Gastrocnemius medialis (tissue), 4 donors: ENCODE measurements at regions not wholly inside any gene's neighbourhood (a gene's known extent, or its start where the extent isn't known, plus 50 kb on each side); places are given as distances from the start of the nearest gene placed in this dataset.

Experiments
- ATAC-seq, 2 donors: fragments of 150-250 bp; one replicate each; pipeline ENCODE4 v1.9.1; 2016
- DNase-seq, 2 donors: peaks; one replicate each; pipeline ENCODE4 v3.0.0-alpha.2; 2019
- H3K27ac ChIP-seq, 4 donors: fragments of 200-600 bp; sonication (generic); 1 replicate in 1 of 4; 2 replicates in 3 of 4; pipeline ENCODE4 v1.5.1; 2016 to 2018; ENCODE audit warnings: mild to moderate bottlenecking in 2 of 4, moderate library complexity in 1 of 4
- H3K27me3 ChIP-seq, 3 donors: fragments of 200-600 bp; sonication (generic) in 2 of 3; 1 replicate in 1 of 3; 2 replicates in 2 of 3; pipeline versions ENCODE4 v1.5.1 to v1.6.0; 2016 to 2019; ENCODE audit warnings: mild to moderate bottlenecking in 1 of 3, moderate library complexity in 1 of 3
- H3K36me3 ChIP-seq, 2 donors: fragments of 200-600 bp; sonication (generic) in 1 of 2; one replicate each; pipeline ENCODE4 v1.5.1; 2017 to 2018
- H3K4me1 ChIP-seq, 2 donors: fragments of 200-600 bp; sonication (generic) in 1 of 2; one replicate each; pipeline ENCODE4 v1.5.1; 2016 to 2017; ENCODE audit warnings: mild to moderate bottlenecking in 2 of 2
- H3K4me3 ChIP-seq, 4 donors: fragments of 200-600 bp; sonication (generic) in 3 of 4; 1 replicate in 1 of 4; 2 replicates in 3 of 4; pipeline ENCODE4 v1.5.1; 2016 to 2019; ENCODE audit warnings: mild to moderate bottlenecking in 2 of 4
- H3K9me3 ChIP-seq, 3 donors: fragments of 200-600 bp; sonication (generic) in 2 of 3; 1 replicate in 1 of 3; 2 replicates in 2 of 3; pipeline ENCODE4 v1.5.1; 2016 to 2019
- CTCF ChIP-seq, 5 experiments: fragments of 450-650 bp in 3 of 5; fragments of 200-600 bp in 2 of 5; sonication (generic) in 2 of 5; IDR thresholded peaks in 4 of 5; conservative IDR thresholded peaks in 1 of 5; 1 replicate in 4 of 5; 2 replicates in 1 of 5; pipeline ENCODE4 v1.5.1; 2016 to 2019; ENCODE audit warnings: antibody characterized with exemption in 5 of 5, mild to moderate bottlenecking in 3 of 5, moderate library complexity in 3 of 5
- POLR2A ChIP-seq, 2 donors: fragments of 450-650 bp; IDR thresholded peaks; one replicate each; pipeline ENCODE4 v1.6.1; 2017; ENCODE audit warnings: antibody characterized with exemption in 2 of 2, mild to moderate bottlenecking in 2 of 2, moderate library complexity in 2 of 2
- in situ Hi-C, 4 donors: fragments of 200-750 bp; cut with MboI; loops; one replicate each; pipeline versions ENCODE4 v1.15.0 to v1.8.0; 2017; ENCODE audit warnings: low sequenced_read_pairs in 4 of 4
- intact Hi-C: fragments of 100-400 bp; cut with DNase I; formaldehyde crosslinking; loops from one replicate; pipeline ENCODE4 v1.15.1; 2023; ENCODE audit warnings: low total_unique reads

- no peak for DNase-seq
- no peak for TF ChIP-seq CTCF (IDR thresholded peaks at IDR 0.05 in 4 of 5, conservative IDR thresholded peaks at IDR 0.05 in 1 of 5)
- no peak for TF ChIP-seq POLR2A (IDR thresholded peaks at IDR 0.05)
- Histone ChIP-seq H3K27ac (no peak overlapping the region), H3K4me3 (no peak overlapping the region), H3K9me3 (no peaks in the 10 kb centered on the region), H3K36me3 (no peaks in the 10 kb centered on the region), H3K4me1 (no peaks in the 10 kb centered on the region), H3K27me3 (no peaks in the 10 kb centered on the region)
- no peak for ATAC-seq
- in situ Hi-C loops (no loop called here), intact Hi-C loops (no loop called here)
Observed at GRCh38 chr2:157182204-157182709, 75.2 kb upstream of the GALNT5 start.

- in situ Hi-C loops = no loop called here
- no peaks in the 10 kb centered on the region for H3K4me1 ChIP-seq
- H3K9me3 ChIP-seq = no peaks in the 10 kb centered on the region
- no peaks in the 10 kb centered on the region for H3K36me3 ChIP-seq
- TF ChIP-seq POLR2A (IDR thresholded peaks at IDR 0.05) = no peak
- TF ChIP-seq CTCF (IDR thresholded peaks at IDR 0.05 in 4 of 5, conservative IDR thresholded peaks at IDR 0.05 in 1 of 5) = no peak
- no peaks in the 10 kb centered on the region for H3K27me3 ChIP-seq
- no peak overlapping the region for H3K4me3 ChIP-seq
- H3K27ac ChIP-seq = no peak overlapping the region
- no peak for ATAC-seq
- intact Hi-C loops = no loop called here
- DNase-seq = no peak
Observed at GRCh38 chr2:157182834-157183396, 74.6 kb upstream of the GALNT5 start.

- TF ChIP-seq CTCF (IDR thresholded peaks at IDR 0.05 in 4 of 5, conservative IDR thresholded peaks at IDR 0.05 in 1 of 5) (no peak), POLR2A (IDR thresholded peaks at IDR 0.05) (no peak)
- Histone ChIP-seq H3K9me3 (no peaks in the 10 kb centered on the region), H3K36me3 (no peaks in the 10 kb centered on the region), H3K4me3 (no peak overlapping the region), H3K27me3 (no peaks in the 10 kb centered on the region), H3K27ac (no peak overlapping the region), H3K4me1 (no peaks in the 10 kb centered on the region)
- in situ Hi-C loops = no loop called here
- intact Hi-C loops = no loop called here
- DNase-seq (no peak), ATAC-seq (no peak)
Observed at GRCh38 chr2:157184161-157184895, 73.2 kb upstream of the GALNT5 start.

GRCh38 chr2:157185476-157186227 lies 71.9 kb upstream of the GALNT5 start:
- no peaks in the 10 kb centered on the region for H3K27me3 ChIP-seq
- no peaks in the 10 kb centered on the region for H3K9me3 ChIP-seq
- no peak overlapping the region for H3K4me3 ChIP-seq
- DNase-seq = no peak
- intact Hi-C loops = no loop called here
- no peak overlapping the region for H3K27ac ChIP-seq
- no peak for ATAC-seq
- no peaks in the 10 kb centered on the region for H3K36me3 ChIP-seq
- in situ Hi-C loops = no loop called here
- TF ChIP-seq CTCF (IDR thresholded peaks at IDR 0.05 in 4 of 5, conservative IDR thresholded peaks at IDR 0.05 in 1 of 5) (no peak), POLR2A (IDR thresholded peaks at IDR 0.05) (no peak)
- H3K4me1 ChIP-seq = no peaks in the 10 kb centered on the region
